HT1080 (cell line): ENCODE measurements at regions not wholly inside any gene's neighbourhood (a gene's known extent, or its start where the extent isn't known, plus 50 kb on each side); places are given as distances from the start of the nearest gene placed in this dataset.

Experiments used
- DNase-seq: peaks from one replicate; pipeline ENCODE4 v3.0.0-alpha.2; 2015; ENCODE audit warnings: low read depth

- no peak for DNase-seq
Observed at GRCh38 chr2:6577960-6578359, 287.7 kb downstream of the CMPK2 start.

- DNase-seq, result no peak
Observed at GRCh38 chr2:6578416-6578815, 287.3 kb downstream of the CMPK2 start.

DNA sequence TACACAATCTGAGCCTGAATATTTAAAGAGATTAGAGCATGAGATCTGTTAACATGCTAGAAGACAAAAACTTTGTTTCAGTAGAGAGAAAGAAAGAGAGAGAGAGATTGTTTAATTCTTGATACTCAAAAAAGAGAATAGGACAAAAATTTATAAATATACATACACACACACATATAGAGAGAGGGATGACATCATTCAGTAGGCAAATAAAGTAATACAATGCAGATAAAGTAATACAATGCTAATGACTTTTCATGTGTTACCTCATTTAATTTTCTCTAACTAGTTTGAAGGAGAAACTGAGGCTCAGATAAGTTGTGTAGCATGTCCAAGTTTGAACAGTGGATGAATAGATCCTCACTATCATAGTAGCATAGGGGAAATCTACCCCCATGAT, 286.4 kb downstream of the CMPK2 start:
- DNase-seq, result no peak

- DNase-seq, result peak; percentile 73
Observed at GRCh38 chr2:6580982-6581381, 284.7 kb downstream of the CMPK2 start.

GRCh38 chr2:6589150-6589549, 276.6 kb downstream of the CMPK2 start:
- DNase-seq, result no peak

DNA sequence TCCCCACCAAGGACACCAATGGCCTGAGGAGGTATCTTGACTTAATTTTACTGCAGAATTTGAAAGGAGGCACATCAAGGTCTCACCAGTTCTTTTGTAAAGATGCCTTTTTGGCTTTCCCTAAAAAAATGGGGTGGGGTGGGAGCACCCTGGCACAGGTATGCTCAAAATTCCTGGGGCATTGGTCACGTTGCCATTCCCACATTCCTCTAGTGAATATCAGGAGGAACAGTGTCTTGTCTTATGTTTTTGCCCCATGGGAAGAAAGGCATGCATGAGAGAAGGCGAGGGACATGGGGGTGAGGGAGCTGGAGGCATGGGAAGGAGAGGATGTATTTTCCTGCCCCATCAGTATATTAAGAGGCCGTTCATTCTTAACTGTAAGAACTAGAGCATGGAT, 275.3 kb downstream of the CMPK2 start:
- DNase-seq, result no peak

DNA sequence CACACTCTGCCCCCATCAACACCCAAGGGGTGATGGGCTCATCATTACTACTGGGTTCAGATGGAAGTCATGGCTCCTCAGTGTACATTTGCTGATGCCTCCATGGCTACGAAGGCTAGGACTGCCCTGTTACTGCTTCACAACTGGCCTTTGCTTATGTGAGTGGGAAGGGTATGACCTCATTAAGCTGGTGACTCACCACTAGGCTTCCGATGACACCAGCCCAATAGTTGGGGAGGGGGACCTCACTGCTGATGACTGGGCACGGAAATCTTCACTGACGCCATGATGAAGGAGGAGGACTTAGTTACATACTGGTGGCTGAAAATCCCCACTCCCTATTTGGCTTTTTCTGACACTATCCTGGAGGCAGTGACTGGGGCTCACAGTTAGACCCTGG, 263.2 kb downstream of the CMPK2 start:
- DNase-seq, result peak; percentile 75

DNA sequence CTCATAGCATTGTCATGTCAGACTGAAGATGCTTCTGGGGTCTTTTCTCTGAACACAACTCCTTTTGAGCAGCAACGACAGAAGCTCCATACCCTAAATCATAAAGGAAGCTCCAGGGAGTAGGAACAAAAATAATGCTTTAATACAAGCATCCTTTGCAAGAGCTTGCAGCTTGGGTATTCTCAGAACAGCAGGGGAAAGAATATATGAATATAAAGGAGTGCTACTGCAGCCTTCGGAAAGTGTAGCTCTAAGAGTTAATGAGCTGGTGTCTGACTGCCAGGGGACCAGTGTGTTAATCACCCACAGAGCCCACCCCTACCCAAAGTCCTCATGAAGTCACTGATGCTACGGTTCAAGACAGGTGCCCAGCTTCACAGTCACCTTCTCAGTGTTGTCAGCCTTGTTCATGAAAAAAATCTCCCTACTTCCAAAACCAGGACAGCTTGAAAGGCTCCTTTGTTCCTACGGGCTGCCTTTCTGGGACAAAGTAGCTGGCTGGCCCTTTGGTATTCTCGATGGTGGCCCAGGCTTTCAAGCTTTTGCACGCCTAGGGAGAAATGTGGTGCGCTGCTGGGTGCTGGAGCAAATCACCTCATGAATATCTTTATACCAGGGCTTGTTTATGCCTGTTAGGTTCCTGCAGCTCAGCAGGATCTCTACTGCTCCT, 259.7 kb downstream of the CMPK2 start:
- DNase-seq, result no peak

DNA sequence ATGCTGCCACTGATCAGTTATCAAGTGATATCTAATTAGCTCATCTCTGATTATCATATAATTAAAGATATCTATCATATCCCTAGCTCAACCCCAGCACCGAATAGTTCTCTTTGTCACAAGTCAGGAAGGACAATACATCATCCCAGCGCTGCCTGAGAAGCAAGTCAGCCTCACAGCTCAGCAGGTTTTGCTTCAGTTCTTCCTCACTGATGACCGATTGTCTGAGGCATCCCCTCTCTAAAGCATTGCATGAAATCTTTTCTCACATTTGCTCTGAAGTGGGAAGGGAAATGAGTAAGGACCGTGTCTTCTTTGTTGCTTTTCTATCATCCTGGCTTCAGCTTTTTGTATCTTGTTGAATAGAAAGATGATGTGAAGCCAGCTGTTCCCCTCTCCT, 247.9 kb downstream of the CMPK2 start:
- no peak for DNase-seq

DNA sequence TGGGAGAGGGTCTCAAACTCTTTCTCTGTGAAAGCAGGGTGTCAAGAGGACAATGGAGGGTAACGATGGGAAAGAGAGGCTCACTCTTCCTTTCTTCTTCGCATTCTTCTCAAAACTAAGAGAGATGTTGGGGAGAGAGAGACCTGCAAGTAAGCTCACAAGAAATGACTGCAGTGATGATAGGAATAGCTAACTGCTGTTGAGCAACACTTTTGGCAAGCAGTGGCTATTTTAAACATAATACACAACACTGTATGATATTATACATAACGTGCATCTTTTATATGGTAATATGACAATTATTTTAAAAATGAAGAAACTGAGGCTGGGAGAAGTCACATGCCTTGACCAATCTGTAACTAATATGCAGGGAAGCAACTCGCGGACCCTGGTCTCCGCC, 247.5 kb downstream of the CMPK2 start:
- DNase-seq, result no peak

DNA sequence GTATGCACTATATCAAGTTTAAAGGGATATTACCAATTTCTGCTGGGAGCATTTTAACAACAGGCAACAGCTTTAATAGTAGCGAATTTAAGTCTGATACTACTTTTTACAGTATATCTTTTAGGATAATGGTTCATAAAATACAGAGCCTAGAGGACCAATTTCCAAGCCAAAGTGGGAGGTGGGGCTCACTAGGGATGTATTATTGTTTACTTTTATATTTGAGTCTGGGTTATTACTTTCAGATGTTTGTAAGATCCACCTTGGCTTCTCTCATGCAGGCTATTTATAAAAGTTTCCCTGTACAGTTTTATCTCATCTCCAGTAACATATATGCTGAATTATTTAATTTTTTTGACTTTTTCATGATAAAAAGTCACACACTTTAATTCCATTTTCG, 242.0 kb downstream of the CMPK2 start:
- DNase-seq, result no peak

DNA sequence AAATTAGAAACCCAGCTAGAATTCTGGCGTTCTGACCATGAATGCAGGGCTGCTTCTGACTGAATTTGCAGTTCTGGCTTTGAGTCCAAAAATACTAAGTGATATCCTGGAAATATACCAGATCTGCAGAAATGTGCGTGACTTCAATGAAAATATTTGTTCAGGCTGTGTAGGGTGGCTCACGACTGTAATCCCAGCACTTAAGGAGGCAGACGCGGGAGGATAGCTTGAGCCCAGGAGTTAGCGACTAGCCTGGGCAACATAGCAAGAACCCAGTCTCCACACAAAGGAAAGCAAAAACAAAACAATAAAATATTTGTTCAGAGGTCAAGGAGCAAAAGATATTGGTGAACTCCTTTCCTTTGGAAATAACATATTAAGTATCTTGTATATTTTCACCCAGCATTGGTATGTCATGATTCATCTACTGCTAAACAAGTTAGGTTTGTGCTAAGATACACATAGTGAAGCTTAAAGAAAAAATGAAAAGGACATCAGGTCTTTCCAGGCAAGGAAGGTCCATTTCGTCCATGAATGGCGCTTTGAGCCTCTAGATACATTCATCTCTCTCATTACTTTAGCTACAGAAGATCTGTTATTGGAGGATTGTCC, 239.2 kb downstream of the CMPK2 start:
- DNase-seq, result no peak

- DNase-seq, result no peak
Observed at GRCh38 chr2:6627316-6627715, 238.4 kb downstream of the CMPK2 start.

GRCh38 chr2:6630209-6630608, 235.5 kb downstream of the CMPK2 start:
- no peak for DNase-seq

- DNase-seq, result no peak
Observed at GRCh38 chr2:6635296-6635695, 230.4 kb downstream of the CMPK2 start.

- no peak for DNase-seq
Observed at GRCh38 chr2:6637330-6637729, 228.4 kb downstream of the CMPK2 start.

- DNase-seq, result no peak
Observed at GRCh38 chr2:6639929-6640620, 225.6 kb downstream of the CMPK2 start.

- no peak for DNase-seq
Observed at GRCh38 chr2:6640621-6641015, 225.1 kb downstream of the CMPK2 start.

DNA sequence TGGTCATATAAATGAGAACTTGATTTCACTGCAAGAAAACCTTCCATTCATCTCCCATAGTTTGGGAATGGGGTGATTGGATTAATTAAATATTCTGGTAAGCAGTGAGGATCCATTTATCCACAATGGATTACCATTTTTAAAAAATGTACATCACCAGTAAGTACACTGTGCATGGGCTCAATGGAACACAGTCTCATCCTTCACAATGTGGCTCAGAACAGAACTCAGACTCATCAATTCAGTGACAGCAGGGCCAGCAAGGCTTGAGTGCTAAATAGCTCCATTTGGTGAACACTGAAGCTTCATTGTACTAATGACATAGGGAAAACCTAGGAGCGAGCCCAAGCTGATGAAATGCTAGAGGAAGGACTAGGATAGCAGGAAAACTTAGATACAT, 223.8 kb downstream of the CMPK2 start:
- DNase-seq, result no peak

DNA sequence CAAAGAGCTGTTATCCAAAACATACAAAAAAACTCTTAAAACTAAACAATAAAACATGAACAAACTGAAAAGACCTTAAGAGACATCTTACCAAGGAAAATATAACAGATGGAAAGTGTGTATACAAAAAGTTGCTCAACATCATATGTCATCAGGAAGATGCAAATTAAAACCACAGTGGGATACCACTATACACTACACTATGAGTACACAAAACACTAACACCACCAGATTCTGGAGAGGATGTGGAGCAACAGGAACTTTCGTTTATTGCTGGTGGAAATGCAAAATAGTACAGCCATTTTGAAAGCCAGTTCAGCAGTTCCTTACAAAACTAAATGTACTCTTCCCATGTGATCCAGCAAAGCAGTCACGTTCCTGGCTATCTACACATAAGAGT, 221.4 kb downstream of the CMPK2 start:
- no peak for DNase-seq

DNA sequence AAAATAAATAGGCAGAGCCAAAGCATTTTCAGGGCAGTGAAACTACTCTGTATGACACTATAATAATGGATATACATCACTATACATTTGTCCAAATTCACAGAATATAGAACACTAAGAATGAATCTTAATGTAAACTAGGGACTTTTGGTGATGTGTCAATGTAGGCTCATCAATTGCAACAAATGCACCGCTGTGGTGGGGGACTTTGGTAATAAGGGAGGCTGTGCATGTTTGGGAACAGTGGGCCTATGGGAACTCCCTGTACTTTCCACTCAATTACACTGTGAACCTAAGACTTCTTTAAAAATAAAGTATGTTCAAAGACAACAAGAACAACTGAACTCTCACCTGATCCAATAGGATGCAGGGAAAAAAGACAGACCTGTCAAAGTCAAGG, 220.7 kb downstream of the CMPK2 start:
- no peak for DNase-seq

GRCh38 chr2:6645672-6646071, 220.0 kb downstream of the CMPK2 start:
- DNase-seq, result no peak

DNA sequence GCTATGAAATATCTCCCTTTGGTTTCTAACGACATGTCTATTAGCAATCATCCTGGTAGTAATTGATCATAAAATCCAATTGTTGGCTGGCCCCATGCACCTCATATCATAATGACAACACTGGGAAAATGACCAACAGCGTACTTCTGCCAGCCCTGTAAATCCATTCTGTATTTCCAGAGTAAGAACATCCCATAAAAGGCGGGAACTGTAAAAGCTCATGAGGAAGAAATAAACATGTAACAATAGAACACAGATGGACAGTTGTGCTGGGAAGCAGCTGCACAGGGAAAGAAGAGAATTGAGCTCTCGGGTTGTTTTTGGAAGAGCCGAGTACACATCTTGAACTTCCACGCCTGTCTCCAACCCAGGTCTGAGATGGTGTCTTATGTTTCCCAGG, 218.7 kb downstream of the CMPK2 start:
- DNase-seq, result no peak
